Natural killer cell (primary cell): ENCODE measurements at regions not wholly inside any gene's neighbourhood (a gene's known extent, or its start where the extent isn't known, plus 50 kb on each side); places are given as distances from the start of the nearest gene placed in this dataset.

Source experiments
- ATAC-seq, 3 donors: fragments of 150-1000 bp in 2 of 3; fragments of 200-7000 bp in 1 of 3; cut with Tn5 transposase; 1 replicate in 1 of 3; 2 replicates in 2 of 3; pipeline ENCODE4 v1.10.0; 2021; ENCODE audit warnings: mild to moderate bottlenecking in 2 of 3, moderate library complexity in 2 of 3
- DNase-seq, 2 donors: peaks; one replicate each; pipeline versions ENCODE4 v3.0.0 to v3.0.0-alpha.2; 2013 to 2021; ENCODE audit warnings: mixed read lengths in 1 of 2
- H3K27ac ChIP-seq: one replicate; pipeline ENCODE4 v1.5.1; 2013; ENCODE audit warnings: mild to moderate bottlenecking, low read length
- H3K27me3 ChIP-seq: one replicate; pipeline ENCODE4 v1.6.1; 2013; ENCODE audit warnings: low read length; ENCODE audit not compliant: control insufficient read depth, insufficient read depth
- H3K36me3 ChIP-seq: one replicate; pipeline ENCODE4 v1.6.1; 2013; ENCODE audit warnings: low read length; ENCODE audit not compliant: control insufficient read depth, insufficient read depth
- H3K4me1 ChIP-seq: one replicate; pipeline ENCODE4 v1.6.1; 2013; ENCODE audit warnings: low read length; ENCODE audit not compliant: control insufficient read depth, insufficient read depth
- H3K4me3 ChIP-seq: one replicate; pipeline ENCODE4 v1.5.1; 2013; ENCODE audit warnings: low read length
- H3K9me3 ChIP-seq: one replicate; pipeline ENCODE4 v1.6.1; 2013; ENCODE audit warnings: low read length; ENCODE audit not compliant: control insufficient read depth, insufficient read depth
- H3K27ac Mint-ChIP-seq, 2 donors: one replicate each; pipeline ENCODE4 v1.8.0; 2022; ENCODE audit warnings: mild to moderate bottlenecking in 2 of 2, mixed read lengths in 2 of 2, moderate library complexity in 1 of 2
- H3K27me3 Mint-ChIP-seq, 2 donors: one replicate each; pipeline ENCODE4 v1.8.0; 2022; ENCODE audit warnings: low read depth in 2 of 2, mixed read lengths in 2 of 2
- H3K36me3 Mint-ChIP-seq: one replicate; pipeline ENCODE4 v1.8.0; 2022; ENCODE audit warnings: mixed read lengths
- H3K4me1 Mint-ChIP-seq, 2 donors: one replicate each; pipeline ENCODE4 v1.8.0; 2022; ENCODE audit warnings: mixed read lengths in 2 of 2
- H3K4me3 Mint-ChIP-seq: one replicate; pipeline ENCODE4 v1.8.0; 2022; ENCODE audit warnings: mild to moderate bottlenecking, moderate library complexity, mixed read lengths
- H3K9me3 Mint-ChIP-seq, 2 donors: one replicate each; pipeline ENCODE4 v1.8.0; 2022; ENCODE audit warnings: mixed read lengths in 2 of 2
- CTCF ChIP-seq: fragments of 200-600 bp; IDR thresholded peaks from one replicate; pipeline ENCODE4 v1.8.0; 2022; ENCODE audit warnings: antibody characterized with exemption
- WGBS: methylation state at CpG from one replicate; pipeline ENCODE4 v1.1.7; 2013; ENCODE audit warnings: missing lambda C conversion rate; ENCODE audit not compliant: insufficient coverage; 5-methylcytosine and 5-hydroxymethylcytosine counted together
- intact Hi-C: fragments of 100-400 bp; cut with micrococcal nuclease; formaldehyde crosslinking; loops from one replicate; pipeline ENCODE4 v1.14.2; 2022

GRCh38 chr5:23727271-23727670 lies 219.9 kb downstream of the PRDM9 start:
- no peaks in the 10 kb centered on the region for H3K27me3 ChIP-seq
- no peak overlapping the region for H3K27ac ChIP-seq
- Mint-ChIP-seq H3K27ac (no peak overlapping the region), H3K9me3 (peaks cover 10 to 12% of the 10 kb centered on the region in 2 donors), H3K4me1 (no peaks in the 10 kb centered on the region), H3K4me3 (no peak overlapping the region), H3K36me3 (peaks cover 14% of the 10 kb centered on the region), H3K27me3 (no peaks in the 10 kb centered on the region)
- H3K4me1 ChIP-seq = no peaks in the 10 kb centered on the region
- ATAC-seq = no peak
- no peaks in the 10 kb centered on the region for H3K9me3 ChIP-seq
- no peak overlapping the region for H3K4me3 ChIP-seq
- no peak for TF ChIP-seq CTCF
- no peaks in the 10 kb centered on the region for H3K36me3 ChIP-seq
- WGBS = 91% methylated on average over 3 of the region's 4 CpGs
- intact Hi-C loops = no loop called here
- DNase-seq = no peak

GRCh38 chr5:23730023-23730422 lies 222.6 kb downstream of the PRDM9 start:
- no peaks in the 10 kb centered on the region for H3K4me1 Mint-ChIP-seq
- WGBS = 71% methylated on average over 2 of the region's 2 CpGs
- no peak overlapping the region for H3K27ac ChIP-seq

GRCh38 chr5:23740029-23740428 lies 232.6 kb downstream of the PRDM9 start:
- no peaks in the 10 kb centered on the region for H3K27me3 ChIP-seq
- no peak overlapping the region for H3K4me3 Mint-ChIP-seq
- whole genome bisulfite sequencing = 43% methylated on average over 3 of the region's 4 CpGs
- ATAC-seq (no peak), DNase-seq (no peak)
- no peaks in the 10 kb centered on the region for H3K36me3 Mint-ChIP-seq
- no peak for TF ChIP-seq CTCF
- H3K27ac Mint-ChIP-seq = no peak overlapping the region
- H3K4me1 ChIP-seq = no peaks in the 10 kb centered on the region
- H3K4me3 ChIP-seq = no peak overlapping the region
- H3K27me3 Mint-ChIP-seq = no peaks in the 10 kb centered on the region
- no peaks in the 10 kb centered on the region for H3K4me1 Mint-ChIP-seq
- intact Hi-C loops = no loop called here
- H3K9me3 Mint-ChIP-seq = peaks cover 3 to 5% of the 10 kb centered on the region in 2 donors
- H3K36me3 ChIP-seq = no peaks in the 10 kb centered on the region
- no peaks in the 10 kb centered on the region for H3K9me3 ChIP-seq
- H3K27ac ChIP-seq = no peak overlapping the region

More at GRCh38 chr5:23730023-23730422, 222.6 kb downstream of the PRDM9 start:
- H3K36me3 Mint-ChIP-seq = peaks cover 14% of the 10 kb centered on the region
- intact Hi-C loops = no loop called here
- H3K4me3 Mint-ChIP-seq = no peak overlapping the region
- Histone ChIP-seq H3K9me3 (no peaks in the 10 kb centered on the region), H3K27me3 (no peaks in the 10 kb centered on the region), H3K36me3 (no peaks in the 10 kb centered on the region), H3K4me3 (no peak overlapping the region), H3K4me1 (no peaks in the 10 kb centered on the region)
- no peak for DNase-seq
- H3K27me3 Mint-ChIP-seq = no peaks in the 10 kb centered on the region
- no peak for TF ChIP-seq CTCF
- H3K27ac Mint-ChIP-seq = no peak overlapping the region
- ATAC-seq = no peak
- H3K9me3 Mint-ChIP-seq = peaks cover 7 to 11% of the 10 kb centered on the region in 2 donors

- no peaks in the 10 kb centered on the region for H3K4me1 ChIP-seq
- intact Hi-C loops = no loop called here
- H3K27me3 Mint-ChIP-seq = no peaks in the 10 kb centered on the region
- H3K36me3 ChIP-seq = no peaks in the 10 kb centered on the region
- H3K4me3 Mint-ChIP-seq = no peak overlapping the region
- H3K27ac ChIP-seq = no peak overlapping the region
- TF ChIP-seq CTCF = no peak
- no peak for DNase-seq
- H3K4me1 Mint-ChIP-seq = no peaks in the 10 kb centered on the region
- H3K9me3 Mint-ChIP-seq = peaks cover 3 to 6% of the 10 kb centered on the region in 2 donors
- no peak overlapping the region for H3K27ac Mint-ChIP-seq
- H3K4me3 ChIP-seq = no peak overlapping the region
- no peaks in the 10 kb centered on the region for H3K36me3 Mint-ChIP-seq
- no peak for ATAC-seq
- H3K27me3 ChIP-seq = no peaks in the 10 kb centered on the region
- no peaks in the 10 kb centered on the region for H3K9me3 ChIP-seq
Observed at GRCh38 chr5:23742701-23743100, 235.3 kb downstream of the PRDM9 start.
